Activated CD4-positive, alpha-beta T cell treated with anti-CD3 and anti-CD28 coated beads, Interleukin-10, Interleukin-2, amounts not matched to agents 100 ng/mL and 50 ng/mL, durations not matched to agents 16 hours and 8 hours (primary cell): ENCODE measurements at regions not wholly inside any gene's neighbourhood (a gene's known extent, or its start where the extent isn't known, plus 50 kb on each side); places are given as distances from the start of the nearest gene placed in this dataset.

Experiments
- DNase-seq: peaks from one replicate; pipeline ENCODE4 v3.0.0-alpha.2; 2020

DNA sequence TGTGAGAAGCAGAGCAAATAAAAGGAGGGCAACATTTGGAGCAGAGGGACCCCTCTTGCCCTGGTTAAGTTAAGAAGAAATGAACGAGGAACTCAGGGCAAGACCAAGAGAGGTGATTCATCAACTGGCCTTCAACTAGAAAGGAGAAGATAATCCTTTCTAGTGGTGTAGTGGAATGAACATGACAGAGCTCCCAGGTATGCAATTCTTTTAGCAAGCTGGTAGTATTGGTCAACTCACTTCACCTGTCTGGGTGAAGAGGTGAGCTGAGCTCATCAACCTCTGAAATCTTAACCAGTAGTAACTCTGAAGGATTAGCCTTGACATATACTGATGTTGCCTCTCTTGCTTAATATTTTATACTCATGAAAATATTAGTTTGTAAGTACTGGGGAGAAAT, 1024.7 kb upstream of the GOT2 start:
- DNase-seq, result no peak

DNA sequence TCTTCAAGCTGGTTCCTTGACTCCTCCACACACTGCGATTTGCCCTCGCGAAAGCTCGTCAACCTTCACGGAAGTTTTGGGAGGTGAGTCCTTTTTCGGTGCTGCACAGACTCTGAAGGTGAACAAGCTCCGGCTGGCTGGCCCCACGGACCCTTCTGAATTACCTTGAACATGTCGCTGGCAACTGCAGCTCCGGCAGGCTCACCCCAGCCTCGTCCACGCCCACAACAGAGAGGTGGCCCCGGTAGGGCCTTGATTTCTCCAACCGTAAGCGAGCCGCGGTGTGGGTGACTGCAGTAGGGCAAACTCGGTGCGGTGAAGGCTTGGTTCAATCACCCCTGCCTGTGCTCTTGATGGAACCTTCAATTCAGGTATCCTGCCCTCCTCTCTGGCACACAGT, 1020.7 kb upstream of the GOT2 start:
- no peak for DNase-seq

DNA sequence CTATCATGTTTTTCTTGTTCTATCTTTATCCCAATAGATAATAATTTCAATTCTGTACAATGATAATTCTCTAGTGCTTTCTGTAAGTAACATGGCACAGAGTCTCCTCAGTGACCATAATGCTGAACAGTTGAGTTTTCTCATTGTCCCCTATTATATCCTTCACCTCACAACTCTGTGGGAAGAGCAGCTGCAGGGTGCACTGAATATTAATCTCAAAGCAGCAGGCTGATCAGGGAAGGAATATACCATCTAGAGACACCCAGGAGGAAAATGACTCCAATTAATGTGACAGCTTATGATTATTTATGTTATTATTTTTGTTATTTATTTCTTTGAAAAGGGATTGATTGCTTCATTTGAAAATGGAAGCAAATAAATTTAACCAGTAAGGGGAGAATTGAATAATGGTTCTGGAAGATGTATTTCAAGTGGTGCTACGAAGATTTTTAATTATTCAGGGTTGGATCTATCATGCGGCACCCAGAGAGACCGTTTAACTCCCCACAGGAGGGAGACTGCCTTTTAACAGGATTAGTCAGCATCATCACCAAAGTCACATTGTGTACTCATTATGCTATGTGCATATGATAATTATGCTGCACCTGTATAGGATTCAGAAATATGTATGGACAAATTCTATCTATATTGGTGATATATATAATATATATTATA, 1015.7 kb upstream of the GOT2 start:
- DNase-seq, result no peak

DNA sequence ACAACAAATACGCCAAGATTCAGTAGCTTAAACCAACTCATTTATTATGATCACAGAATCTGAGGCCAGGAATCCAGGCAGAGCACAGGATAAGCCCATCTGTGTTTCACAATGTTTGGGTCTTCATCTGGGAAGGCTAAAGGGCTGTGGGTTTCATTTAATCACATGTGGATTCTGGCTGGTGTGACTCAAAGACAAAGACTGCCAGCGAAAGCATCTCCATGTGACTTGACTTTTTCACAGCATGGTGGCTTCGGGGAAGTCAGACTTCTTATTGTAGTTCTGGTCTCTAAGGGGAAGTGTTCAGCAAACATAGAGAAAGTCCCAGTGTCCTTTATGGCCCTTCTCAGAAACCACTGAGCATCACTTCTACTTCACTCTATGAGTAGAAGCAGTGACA, 1014.4 kb upstream of the GOT2 start:
- no peak for DNase-seq

- DNase-seq, result no peak
Observed at GRCh38 chr16:59743504-59743903, 1009.4 kb upstream of the GOT2 start.

DNA sequence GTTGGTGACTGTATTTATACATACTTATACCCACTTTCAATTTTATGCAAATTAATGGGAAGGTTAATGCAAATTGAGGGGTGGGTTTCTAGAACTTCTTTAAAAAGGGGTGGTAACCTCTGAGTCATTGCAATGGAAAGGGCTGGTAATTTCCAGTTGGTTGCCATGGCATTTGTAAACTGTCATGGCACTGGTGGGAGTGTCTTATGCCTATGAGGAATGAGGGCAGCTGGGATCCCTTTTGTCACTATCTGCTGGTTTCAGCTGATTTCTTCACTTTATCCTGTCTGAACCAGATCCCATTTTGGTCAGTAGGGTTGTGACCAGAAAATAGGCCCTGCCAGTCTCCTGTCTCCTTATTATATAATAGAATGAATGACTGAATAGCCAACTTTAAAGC, 1006.7 kb upstream of the GOT2 start:
- no peak for DNase-seq

DNA sequence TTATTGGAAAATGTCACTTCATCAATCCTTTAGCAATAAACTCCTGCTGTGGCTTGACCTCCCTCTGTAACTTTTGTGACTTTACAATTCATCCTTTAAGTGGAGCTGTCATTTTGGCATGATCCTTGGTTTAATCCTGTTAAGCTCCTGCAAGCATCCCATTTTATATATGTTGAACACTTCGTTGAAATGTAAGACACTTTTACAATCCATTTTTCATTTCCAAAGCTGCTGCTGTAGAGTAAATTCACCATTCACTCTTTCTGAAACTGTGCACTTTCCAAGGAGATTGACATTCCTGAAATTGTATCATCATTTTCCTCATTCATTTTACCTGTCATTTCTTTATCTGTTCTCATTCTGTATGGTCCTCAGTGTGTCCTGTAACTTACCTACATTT, 1003.2 kb upstream of the GOT2 start:
- no peak for DNase-seq

GRCh38 chr16:59733321-59733720, 999.2 kb upstream of the GOT2 start:
- no peak for DNase-seq

GRCh38 chr16:59729613-59730012, 995.5 kb upstream of the GOT2 start:
- DNase-seq, result no peak

DNA sequence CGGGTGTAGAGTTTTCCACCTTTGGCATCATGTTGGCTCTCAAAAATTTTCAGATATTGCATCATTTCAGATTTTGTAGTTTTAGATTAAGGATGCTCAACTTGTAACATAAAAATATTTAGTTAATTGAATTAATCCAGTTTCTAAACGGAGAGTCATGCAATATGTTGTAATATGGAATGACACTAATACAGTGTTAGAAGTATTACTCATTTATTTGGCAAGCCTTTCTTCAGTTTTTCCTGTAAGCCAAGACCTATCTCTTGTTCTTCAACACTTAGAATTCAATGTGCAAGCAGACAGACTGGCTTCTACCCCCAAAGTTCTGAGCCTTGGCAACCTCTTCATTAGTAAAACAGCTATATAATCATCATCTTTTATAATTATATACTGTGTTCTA, 985.0 kb upstream of the GOT2 start:
- no peak for DNase-seq

GRCh38 chr16:59707436-59708226, 973.5 kb upstream of the GOT2 start:
- DNase-seq, result no peak

- DNase-seq, result no peak
Observed at GRCh38 chr16:59701963-59702930, 968.1 kb upstream of the GOT2 start.

- DNase-seq, result no peak
Observed at GRCh38 chr16:59699786-59700185, 965.7 kb upstream of the GOT2 start.

DNA sequence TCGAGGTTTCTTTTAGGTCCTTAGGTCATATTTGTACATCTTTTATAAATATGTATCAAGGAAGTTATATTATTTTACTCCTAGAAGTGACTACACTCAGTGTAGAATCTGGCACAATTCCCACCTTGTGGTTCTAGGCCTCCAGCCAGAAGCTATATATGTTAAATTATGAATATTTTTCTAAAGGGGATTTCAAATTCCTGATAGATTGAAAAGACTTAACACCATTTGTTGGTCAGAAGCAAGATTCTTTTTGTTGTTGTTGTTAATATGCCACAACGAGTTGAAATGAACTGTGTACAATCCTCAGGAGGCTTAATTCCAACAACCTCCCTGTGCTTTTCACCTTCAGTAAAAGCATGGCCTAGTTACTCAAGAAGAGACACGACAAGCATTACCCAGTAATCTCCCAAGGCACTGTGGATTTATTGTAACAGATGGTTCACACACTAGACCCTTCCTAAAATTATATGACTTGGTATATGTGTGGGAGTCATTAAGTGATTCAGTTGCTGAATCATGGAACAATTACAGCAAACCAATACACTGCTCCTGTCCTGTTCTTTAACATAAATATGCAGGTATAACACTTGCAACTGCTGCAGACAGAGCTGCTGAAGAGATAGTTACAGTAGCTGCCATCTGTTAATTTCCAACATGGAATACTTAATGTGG, 964.4 kb upstream of the GOT2 start:
- DNase-seq, result no peak

DNA sequence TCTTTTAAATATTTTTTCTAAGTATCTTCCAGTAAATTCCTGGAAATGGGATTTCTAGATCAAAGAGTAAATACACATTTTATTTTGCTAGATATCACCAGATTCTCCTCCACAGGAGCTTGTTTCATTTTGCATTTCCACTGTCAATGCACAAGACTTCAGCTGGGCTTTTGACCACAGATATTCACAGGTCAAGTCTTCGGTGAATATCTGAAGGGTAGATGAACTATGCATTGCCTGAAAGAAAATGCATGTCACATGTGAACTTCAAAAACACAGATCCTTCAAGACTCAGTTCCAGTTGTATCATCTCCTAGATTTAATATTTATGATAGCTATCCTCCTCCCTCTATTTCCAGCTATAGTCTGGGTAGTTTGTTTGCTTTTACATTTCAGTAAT, 963.6 kb upstream of the GOT2 start:
- no peak for DNase-seq

- no peak for DNase-seq
Observed at GRCh38 chr16:59697236-59697635, 963.1 kb upstream of the GOT2 start.

- DNase-seq, result no peak
Observed at GRCh38 chr16:59696495-59696894, 962.4 kb upstream of the GOT2 start.

DNA sequence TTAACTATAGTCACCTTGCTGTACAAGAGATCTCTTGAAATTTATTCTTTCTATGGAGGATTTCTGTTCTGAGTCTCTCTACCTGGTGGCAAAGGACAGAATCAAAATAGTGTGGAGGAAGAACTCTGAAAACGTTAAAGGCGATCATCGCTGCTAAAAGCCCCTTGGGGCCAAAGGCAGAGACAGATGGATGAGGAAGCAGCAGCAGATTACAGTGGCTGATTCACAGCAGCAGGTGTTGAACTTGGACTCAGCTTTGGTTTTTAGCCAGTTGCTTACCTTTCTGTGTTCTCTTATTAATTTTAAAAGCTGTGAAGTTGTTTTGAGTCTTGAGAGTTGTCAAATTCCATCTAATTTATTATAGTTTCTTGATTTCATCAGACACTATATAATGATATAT, 956.1 kb upstream of the GOT2 start:
- DNase-seq, result no peak

GRCh38 chr16:59688006-59688405, 953.9 kb upstream of the GOT2 start:
- DNase-seq, result no peak

DNA sequence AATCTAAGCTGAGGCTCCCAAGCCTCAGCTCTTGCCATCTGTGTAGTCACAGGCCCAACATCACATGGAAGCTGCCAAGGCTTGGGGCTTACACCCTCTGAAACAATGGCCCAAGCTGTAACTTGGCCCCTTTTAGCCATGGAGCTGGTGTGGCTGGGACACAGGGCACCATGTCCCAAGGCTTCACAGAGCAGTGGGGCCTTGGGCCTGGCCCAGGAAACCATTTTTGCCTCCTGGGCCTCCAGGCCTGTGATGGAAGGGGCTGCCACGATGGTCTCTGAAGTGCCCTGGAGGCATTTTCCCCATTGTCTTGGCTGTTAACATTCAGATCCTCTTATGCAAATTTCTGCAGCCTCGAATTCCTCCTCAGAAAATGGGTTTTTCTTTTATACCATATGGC, 952.3 kb upstream of the GOT2 start:
- DNase-seq, result no peak

DNA sequence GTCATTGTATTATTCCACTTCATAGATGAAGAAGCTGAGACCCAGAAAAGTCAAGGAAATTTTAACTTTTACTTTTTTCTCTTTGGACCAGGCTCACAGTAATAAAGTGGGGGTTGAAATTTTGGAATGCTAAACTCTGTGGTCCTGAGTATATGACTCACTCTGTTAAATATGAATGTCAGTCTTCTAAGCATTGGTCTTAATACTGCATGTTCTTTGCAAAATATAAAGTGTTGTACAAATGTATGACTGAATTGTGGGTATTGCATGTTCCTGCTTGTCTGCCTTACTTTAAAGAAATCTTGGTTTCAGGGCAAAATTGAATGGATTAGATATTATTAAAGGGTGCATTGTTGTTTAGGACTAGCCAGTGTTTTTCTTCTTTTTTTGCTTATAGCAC, 950.8 kb upstream of the GOT2 start:
- no peak for DNase-seq

GRCh38 chr16:59683709-59684108, 949.6 kb upstream of the GOT2 start:
- DNase-seq, result no peak

GRCh38 chr16:59665618-59666220, 931.6 kb upstream of the GOT2 start:
- no peak for DNase-seq
